ENCODE measurements at regions not wholly inside any gene's neighbourhood (a gene's known extent, or its start where the extent isn't known, plus 50 kb on each side); places are given as distances from the start of the nearest gene placed in this dataset.

DNA sequence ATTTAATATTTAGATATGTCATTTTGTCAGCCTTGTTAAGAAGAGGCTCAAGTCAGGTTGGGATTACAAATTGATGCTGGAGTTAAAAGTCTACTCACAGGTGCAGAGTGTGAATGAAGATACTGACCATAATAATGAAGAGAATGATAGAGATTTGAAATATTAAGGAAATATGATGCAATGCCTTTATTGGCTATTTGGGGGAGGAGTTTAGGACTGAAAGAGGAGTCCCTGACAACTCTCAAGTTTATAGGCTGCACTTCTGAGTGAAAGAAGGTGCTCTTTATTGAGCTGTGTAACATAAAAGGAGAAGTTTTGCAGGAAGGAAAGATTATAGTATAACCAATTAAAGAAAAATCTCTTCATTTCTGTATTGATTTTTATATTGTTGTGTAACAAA lies 827.7 kb upstream of the PCDH9 start:
- no peak for TF ChIP-seq POLR2A (IDR thresholded peaks at IDR 0.05)
- no peak for TF ChIP-seq POLR2AphosphoS5 (IDR thresholded peaks at IDR 0.05)
- TF ChIP-seq, protein P1, sequence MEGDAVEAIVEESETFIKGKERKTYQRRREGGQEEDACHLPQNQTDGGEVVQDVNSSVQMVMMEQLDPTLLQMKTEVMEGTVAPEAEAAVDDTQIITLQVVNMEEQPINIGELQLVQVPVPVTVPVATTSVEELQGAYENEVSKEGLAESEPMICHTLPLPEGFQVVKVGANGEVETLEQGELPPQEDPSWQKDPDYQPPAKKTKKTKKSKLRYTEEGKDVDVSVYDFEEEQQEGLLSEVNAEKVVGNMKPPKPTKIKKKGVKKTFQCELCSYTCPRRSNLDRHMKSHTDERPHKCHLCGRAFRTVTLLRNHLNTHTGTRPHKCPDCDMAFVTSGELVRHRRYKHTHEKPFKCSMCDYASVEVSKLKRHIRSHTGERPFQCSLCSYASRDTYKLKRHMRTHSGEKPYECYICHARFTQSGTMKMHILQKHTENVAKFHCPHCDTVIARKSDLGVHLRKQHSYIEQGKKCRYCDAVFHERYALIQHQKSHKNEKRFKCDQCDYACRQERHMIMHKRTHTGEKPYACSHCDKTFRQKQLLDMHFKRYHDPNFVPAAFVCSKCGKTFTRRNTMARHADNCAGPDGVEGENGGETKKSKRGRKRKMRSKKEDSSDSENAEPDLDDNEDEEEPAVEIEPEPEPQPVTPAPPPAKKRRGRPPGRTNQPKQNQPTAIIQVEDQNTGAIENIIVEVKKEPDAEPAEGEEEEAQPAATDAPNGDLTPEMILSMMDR (IDR thresholded peaks at IDR 0.05) = no peak
- TF ChIP-seq EP300 (IDR thresholded peaks at IDR 0.05) = no peak

All from upper lobe of left lung (tissue), 4 donors.